OCI-LY7 (cell line): ENCODE measurements at regions not wholly inside any gene's neighbourhood (a gene's known extent, or its start where the extent isn't known, plus 50 kb on each side); places are given as distances from the start of the nearest gene placed in this dataset.

Source experiments
- EZH2phosphoT487 ChIP-seq: fragments of 200-600 bp; sonication (generic); IDR thresholded peaks from 2 replicates; pipeline ENCODE4 v1.6.1; 2018; ENCODE audit warnings: low read depth, borderline replicate concordance, mild to moderate bottlenecking, mixed run types, antibody characterized with exemption, low read length, moderate library complexity, mixed read lengths
- TF ChIP-seq, protein P1 (sequence below): fragments of 200-600 bp; sonication (generic); conservative IDR thresholded peaks from 2 replicates; pipeline ENCODE4 v1.5.1; 2014; ENCODE audit warnings: mild to moderate bottlenecking, antibody characterized with exemption, low read length, moderate library complexity, mixed read lengths

DNA sequence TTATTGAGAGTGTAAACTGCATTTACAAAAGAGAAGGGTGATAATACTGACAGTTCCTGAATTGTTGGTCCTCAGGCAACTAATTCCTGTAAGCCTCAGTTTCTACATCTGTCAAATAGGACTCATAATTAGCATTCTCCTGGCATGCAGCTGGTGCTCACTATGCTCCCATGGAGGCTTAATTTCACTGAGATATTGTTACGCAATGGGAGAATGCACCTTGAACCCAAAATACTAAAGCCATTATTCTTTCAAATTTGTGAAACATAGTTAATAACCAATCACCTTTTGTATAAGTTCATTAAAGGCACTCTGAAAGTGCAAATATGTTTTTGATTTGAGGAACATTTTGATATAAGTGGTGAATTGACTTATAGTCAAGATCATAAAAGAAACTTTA lies 985.5 kb downstream of the CDH11 start:
- TF ChIP-seq, protein P1, sequence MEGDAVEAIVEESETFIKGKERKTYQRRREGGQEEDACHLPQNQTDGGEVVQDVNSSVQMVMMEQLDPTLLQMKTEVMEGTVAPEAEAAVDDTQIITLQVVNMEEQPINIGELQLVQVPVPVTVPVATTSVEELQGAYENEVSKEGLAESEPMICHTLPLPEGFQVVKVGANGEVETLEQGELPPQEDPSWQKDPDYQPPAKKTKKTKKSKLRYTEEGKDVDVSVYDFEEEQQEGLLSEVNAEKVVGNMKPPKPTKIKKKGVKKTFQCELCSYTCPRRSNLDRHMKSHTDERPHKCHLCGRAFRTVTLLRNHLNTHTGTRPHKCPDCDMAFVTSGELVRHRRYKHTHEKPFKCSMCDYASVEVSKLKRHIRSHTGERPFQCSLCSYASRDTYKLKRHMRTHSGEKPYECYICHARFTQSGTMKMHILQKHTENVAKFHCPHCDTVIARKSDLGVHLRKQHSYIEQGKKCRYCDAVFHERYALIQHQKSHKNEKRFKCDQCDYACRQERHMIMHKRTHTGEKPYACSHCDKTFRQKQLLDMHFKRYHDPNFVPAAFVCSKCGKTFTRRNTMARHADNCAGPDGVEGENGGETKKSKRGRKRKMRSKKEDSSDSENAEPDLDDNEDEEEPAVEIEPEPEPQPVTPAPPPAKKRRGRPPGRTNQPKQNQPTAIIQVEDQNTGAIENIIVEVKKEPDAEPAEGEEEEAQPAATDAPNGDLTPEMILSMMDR, result no peak
- no peak for TF ChIP-seq EZH2phosphoT487
